ELF-1 (cell line): ENCODE measurements at regions not wholly inside any gene's neighbourhood (a gene's known extent, or its start where the extent isn't known, plus 50 kb on each side); places are given as distances from the start of the nearest gene placed in this dataset.
"Not testable (repeated sequence)": the region's sequence is repeated elsewhere in the genome, so short reads cannot be mapped to it uniquely, and the experiment has no call there.

Source experiments
- DNase-seq: peaks from one replicate; pipeline ENCODE4 v3.0.0-alpha.2; 2016; ENCODE audit warnings: low read depth, low spot score

DNA sequence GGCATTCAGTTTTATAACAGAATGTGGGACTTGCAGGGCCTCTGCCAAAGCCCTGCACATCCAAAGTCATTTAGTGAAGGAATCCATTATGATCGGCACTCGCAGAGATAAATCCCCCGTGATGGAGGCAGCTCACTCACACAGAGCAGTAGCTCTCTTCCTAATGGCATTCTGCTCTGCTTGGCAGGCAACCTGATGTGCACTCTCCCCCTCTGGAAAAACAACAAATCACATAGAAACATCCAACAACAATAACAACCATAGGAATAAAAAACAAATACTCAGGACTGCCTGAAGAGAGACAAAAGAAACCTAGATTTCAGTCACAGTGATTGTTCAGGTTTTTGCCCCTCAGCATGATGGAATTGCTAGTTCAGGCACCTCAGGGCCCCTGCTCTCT is 59.7 kb downstream of the NAA11 start:
- DNase-seq = no peak

DNA sequence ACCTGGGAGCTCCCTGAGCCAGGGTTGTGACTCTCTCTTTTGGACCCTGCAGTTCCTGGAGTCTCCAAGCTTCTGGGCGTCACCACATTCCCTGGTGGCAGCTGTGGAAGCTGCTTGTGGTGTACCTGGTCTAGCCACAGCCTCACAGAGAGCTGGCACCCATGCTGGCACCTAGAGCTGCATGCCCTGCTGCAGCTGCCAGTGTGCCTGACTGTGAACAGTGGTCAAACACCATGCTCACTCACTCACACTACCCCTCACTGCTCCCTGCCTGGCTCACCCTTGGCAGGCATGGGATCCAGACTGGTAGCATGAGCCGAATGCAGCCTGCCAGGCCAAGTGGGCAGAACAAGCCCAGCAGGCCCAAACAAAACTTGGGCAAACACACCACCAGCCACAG is 66.6 kb downstream of the NAA11 start:
- DNase-seq = no peak

DNA sequence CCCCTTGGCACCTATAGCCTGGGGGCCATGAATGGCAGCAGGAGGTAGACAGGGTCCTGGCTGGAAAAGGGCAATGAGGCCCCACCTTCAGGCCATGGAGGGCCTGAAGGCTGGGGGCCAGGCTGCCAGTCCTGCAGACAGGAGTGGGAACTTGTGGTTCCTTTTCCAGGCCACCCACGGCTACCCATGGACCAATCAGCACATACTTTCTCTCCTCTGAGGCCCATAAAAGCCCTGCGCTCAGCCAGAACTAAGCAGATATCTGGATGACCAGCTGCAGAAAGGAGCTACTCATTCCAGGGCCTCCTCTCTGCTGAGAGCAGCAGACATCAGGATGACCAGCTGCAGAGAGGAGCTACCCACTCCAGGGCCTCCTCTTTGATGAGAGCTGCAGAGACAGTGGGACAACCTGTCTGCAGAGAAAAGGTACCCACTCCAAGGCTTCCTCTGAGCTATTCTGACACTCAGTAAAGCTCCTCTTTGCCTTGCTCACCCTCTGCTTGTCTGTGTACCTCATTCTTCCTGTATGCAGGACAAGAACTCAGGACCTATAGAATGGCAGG is 67.2 kb downstream of the NAA11 start:
- no peak for DNase-seq

DNA sequence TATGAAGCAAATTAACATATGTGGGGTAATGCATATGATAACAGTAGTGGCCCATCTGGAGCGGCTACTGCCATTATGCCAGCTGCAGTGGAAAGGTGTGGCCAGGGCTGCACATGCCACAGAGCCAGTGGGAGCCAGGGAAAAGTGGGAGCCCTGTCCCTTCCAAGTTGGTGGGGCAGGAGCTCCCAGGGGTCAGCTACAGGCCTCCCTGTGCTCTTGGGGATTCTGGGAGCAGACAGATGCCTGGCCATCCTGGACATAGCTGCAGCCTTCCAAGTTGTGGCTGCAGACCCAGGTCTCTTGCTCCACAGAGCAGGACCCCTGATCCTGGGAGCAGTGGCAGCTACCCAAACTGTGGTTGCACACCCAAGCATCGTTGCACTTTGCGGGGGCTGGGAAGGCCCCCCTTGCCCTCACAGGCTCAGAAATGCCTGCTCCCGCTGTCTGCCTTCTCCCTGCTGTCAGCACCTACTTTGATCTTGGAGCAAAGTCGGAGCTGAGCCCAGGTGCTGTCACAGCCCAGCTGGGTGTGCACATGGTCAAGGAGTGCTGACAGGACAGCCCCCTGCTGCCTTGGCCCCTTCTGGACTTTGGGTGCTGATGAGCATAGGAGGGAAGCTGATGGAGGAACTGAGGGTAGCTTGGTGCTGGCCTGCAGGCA is 67.8 kb downstream of the NAA11 start:
- DNase-seq = no peak

DNA sequence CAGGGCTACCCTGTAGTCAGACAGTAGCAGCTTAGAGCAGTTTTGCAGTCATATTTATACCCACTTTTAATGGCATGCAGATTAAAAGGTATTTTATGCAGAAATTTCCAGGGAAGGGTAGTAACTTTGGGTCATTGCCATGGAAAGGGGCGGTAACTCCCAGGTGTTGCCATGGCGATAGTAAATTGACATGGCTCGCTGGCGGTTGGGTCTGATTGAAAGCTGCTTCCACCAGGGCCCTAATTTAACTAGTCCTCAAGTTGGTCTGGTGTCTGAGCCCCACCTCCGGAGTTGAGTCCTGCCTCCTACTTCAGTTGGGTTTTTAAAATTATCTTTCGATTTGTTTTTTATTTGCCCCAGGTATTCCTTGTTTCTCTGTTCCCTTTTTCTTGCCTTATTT is 70.1 kb downstream of the NAA11 start:
- peak; percentile 37 for DNase-seq

DNA sequence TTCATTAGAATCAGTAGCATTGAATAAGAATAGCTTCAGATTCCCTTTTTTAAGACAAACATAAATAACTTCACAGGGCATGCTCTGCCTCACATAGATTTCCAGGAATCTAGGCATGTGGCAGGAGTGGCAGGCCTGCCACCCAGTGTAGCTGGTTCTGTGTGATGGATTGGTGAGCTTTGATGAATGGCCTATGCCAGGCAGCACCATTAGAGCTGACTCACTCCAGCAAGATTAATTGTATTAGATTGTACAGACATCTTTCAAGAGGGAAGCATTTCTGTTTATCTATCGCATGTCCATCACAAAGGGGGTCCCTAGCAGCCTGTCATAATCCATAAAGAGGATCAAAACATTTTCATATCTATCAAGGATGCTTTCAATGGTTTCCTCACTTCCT is 71.9 kb downstream of the NAA11 start:
- DNase-seq = no peak

DNA sequence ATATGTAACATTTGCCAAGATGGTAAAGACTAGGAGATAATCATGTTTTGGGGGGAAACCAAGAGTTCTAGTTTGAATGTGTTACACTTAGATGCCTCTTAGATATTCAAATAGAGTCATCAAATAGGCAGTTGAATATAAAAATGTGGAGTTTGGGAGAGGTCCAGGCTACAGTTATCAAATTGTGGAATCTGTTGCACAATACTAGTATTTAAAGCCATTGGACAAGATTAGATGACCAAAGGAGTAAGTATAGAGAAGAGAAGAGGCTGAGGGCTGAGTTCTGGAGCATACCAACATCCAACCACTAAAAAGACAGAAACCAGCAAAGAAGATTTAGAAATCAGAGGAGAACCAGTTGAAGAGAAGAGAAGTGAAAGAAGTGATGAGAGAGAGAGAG is 72.7 kb downstream of the NAA11 start:
- no peak for DNase-seq

DNA sequence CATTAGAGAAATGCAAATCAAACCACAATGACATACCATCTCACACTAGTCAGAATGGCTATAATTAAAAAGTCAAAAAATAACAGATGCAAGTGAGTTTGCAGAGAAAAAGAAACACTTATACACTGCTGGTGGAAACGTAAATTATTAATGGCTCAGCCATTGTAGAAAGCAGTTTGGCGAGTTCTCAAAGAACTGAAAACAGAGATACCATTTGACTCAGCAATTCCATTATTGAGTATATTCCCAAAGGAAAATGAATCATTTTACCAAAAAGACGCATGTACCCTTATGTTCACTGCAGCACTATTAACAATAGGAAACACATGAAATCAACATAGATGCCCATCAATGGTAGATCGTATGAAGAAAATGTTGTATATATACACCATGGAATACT is 75.0 kb downstream of the NAA11 start:
- no peak for DNase-seq

DNA sequence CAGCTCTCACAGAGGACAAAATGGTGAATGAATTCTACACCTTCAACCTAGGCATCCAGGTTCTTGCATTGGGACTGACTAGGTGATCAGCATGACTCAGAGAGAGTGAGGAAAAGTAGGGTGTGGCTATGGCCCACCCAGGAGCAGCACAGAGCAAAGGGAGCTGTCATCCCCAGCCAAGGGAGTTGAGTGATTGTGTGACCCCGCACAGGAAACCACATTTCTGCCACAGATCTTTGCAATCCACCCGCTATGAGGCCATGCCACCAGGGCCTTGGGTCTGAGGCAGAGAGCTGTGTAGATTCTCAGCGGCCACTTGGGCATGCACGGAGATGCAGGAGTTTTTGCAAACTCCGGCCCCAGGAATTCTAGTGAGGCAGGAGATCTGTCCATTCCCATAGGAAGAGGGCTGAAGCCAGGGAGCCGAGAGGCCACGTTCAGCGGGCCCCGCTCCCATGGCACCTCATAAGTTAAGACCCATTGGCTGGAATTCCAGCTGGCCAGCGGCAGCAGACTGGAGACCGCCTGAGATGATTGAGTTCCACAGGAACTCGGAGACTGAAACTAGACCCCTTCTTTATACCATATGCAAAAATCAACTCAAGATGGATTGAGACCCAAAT is 75.9 kb downstream of the NAA11 start:
- no peak for DNase-seq

DNA sequence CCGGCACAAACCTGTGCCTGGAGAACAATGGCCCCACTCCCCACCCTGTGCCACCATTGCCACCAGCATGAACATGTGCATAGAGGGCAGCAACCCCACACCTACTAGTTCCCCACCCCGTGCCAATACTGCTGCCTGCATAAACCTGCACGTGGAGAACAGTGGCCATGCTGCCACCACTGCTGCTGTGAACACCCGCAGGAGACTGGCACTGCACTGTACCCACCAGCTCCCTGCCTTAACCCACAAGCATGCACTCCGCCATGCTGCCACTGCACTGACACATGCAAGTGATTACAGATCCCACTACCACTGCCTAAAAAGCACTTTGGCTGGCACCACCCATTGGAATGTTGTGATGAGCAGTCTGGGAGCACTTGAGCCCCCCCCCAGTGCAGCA is 77.3 kb downstream of the NAA11 start:
- DNase-seq = no peak

DNA sequence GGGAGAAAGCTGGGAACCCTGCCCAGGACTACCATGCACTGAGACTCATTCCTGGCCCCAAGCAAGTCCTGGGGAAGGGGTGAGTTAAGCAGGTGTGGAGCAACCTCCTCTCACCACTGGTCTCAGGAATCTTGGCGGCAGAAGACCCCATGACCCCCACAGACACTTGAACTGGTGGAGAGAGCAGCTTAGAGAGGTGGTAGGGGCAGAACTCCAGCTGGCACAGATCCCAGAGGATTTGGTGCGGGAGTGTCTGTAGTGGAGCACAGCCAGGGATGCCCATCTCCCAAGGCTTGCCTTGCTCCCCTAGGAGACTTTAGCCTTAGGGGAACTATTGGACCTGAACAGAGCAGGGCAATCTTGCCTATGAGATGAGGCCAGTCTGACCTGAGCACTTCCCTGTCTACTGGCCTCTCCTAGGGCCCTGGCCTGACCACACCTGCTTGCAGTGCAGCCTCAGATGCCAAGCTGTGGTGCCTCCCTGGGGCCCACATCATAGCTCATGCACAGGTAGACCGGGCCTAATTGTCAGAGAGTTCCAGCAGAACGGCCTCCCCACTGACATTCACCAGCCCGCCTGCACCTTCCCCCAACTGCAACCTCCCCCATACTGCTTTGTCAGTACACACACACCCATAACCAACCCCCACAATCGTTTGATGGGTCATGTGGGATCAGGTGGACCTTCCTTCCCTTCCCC is 78.0 kb downstream of the NAA11 start:
- DNase-seq = no peak

DNA sequence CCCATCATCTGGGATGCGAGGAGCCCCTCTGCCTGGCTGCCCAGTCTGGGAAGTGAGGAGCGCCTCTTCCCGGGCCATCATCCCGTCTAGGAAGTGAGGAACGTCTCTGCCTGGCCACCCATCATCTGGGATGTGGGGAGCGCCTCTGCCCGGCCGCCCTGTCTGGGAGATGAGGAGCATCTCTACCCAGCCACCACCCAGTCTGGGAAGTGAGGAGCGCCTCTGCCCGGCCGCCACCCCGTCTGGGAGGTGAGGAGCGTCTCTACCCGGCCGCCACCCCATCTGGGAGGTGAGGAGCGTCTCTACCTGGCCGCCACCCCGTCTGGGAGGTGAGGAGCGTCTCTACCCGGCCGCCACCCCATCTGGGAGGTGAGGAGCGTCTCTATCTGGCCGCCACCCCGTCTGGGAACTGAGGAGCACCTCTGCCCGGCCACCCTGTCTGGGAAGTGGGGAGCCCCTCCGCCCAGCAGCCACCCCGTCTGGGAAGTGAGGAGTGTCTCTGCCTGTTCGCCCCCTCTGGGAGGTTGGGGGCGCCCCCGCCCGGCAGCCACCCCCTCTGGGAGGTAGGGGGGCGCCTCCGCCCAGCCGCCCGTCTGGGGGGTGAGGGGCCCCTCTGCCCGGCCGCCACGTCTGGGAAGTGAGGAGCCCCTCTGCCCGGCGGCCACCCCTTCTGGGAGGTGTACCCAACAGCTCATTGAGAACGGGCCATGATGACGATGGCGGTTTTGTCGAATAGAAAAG is 80.5 kb downstream of the NAA11 start:
- not testable (repeated sequence) for DNase-seq

DNA sequence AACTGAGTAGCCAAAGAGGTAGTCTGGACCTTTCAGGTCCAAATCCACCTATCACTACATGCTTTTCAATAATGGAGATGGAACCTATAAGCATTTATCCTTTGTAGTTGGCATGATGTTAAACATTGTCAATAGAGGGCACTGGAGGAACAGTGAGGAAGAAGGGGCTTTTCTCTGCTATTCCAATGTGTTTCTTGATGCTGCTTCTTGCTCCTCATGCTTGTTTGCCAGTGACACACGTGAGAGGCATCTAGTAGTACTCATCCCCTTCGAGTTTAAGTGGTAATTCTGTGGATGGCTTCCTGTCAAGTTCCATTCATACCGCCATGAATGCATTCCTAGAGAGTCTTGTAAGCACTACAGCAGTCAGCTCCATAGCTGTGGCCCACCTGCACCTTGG is 84.0 kb downstream of the NAA11 start:
- DNase-seq = peak; percentile 27

DNA sequence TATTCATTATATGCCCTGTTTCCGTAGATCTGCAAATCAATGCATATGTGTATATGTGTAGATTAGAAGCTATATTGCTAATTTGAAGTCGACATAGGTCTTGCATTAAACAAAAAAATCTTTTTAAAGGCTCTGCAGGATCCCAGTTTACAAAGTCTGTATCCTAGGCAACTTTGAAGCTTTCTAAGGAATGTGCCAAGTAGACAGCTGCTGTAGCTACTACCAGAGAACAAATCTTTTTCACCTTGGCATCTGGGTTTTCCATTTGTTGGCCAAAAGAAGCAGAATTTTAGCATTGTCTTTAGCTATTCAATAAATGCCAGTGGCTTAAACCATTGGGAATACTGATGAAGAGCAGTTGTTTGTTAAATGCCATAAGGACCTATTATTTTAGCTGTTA is 88.0 kb downstream of the NAA11 start:
- no peak for DNase-seq

DNA sequence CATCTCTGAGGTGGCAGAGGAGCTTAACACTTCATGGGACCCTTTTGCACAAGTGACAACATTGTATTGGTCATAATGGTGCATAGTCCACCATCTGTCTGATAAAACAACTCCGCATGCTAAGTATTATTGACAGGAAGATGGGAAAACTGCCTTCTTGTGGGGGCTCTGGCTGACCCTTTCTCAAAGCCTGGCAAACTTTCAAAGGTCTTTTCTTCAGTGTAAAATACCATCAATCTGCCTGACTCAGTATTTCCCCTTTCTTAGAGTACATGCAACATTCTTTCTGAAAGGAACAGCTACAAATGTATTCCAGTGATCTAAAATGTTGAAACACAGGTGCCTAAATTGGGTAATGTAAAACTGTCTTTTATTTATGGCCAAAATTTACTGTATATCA is 89.1 kb downstream of the NAA11 start:
- DNase-seq = no peak

DNA sequence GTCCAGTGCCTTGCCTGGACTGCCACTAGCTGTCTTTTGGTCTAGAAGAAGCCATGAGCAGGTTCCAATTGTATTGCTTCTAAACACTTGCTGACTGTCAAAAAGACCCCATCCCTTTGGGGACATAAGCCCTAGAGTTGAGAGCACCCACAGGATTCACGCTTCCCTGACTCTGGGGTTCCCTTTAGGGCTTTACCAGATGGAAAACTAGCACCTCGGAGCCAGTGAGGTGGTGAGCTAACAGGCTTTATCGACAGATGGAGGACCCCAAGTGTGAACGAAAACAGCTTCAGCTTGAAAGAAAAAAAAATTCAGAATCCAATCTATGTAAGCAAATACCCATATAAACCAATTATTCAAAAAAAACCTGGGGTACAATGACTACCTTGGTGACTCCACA is 90.8 kb downstream of the NAA11 start:
- no peak for DNase-seq

DNA sequence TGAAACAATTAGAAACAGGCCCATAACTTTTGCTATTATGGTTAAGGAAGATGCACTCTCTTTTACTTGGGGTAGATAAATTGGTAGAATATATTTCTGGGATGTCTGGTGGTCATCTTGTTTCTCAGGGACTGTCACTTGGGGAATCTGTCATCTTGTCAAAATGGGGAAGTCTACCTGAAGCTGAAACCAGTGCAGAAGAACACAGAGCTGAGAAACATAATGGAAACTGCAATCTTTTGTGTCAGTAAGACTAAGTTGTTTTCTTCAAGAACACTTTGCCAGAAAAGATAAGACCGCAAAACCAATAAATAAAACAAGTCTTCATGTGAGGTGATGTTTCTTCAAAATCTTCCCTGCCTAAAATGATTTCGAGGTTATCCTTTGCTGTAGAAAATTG is 92.0 kb downstream of the NAA11 start:
- DNase-seq = no peak

DNA sequence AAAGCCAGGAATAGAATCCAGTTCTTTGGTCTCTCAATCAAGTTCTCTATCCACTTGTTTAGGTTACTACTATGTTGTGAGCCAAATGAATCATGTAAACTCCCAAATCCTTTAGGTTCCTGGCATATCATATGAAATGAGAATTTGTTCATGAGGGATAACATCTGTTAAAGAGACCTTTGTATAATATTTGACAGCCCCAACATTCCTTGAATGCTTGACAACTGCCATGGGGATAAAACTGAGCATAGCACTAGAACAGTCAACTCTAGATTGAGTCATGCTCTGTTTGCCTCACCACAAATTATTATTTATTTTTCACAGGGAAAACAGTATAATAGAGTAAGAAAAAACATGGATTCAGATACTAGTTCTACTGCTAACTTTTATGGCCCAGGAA is 93.3 kb downstream of the NAA11 start:
- no peak for DNase-seq

DNA sequence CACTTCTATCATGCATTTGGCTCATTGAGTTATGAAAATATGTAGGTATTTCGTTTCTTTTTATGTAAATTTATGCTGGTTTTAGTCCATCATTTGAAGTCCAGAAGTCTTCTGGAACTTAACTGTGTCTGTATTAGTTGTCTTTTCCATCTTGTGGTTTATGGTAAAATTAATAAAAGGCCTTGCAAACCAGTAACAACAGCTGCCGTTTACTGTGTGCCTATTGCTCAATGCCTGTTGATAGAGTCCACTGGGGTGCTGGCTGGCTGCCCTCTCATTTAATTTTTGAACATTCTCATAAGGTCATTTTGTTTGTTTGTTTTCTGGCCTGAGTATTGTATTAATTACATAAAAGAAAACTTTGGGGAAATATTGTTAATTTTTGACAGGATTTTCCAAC is 98.0 kb downstream of the NAA11 start:
- DNase-seq = no peak

DNA sequence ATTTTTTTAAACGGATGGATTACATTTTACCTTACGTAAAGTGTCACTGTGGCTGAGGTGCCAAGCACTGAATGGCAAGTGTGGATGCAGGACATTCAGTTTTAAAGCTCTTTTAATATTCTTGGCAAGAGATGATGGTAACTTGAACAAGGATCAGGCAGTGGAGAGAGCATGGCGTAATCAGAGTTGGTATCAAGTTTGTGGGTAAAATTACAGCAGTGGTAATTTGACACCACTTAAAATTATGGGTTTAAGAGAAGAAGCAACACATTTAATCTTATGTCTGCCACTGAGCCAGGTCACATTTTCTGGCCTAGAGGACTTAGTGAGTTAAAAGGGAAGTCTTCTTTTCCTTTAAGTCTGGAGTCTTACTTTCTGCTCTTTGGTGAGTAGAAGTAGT is 100.5 kb downstream of the NAA11 start:
- no peak for DNase-seq

DNA sequence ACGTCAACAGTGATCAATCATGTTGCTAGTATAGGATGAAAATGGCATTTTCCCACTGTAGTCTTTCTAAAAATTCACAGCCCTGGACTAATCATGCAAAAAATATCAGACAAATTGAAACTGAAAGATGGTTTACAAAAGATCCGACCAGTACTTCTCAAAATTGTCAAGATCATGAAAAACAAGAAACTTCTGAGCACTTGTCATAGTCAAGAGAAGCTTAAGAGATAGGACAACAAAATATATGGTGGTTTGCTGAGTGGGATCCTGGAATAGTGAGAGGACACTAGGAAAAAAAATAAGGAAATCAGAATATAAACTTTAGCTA is 101.1 kb downstream of the NAA11 start:
- no peak for DNase-seq

DNA sequence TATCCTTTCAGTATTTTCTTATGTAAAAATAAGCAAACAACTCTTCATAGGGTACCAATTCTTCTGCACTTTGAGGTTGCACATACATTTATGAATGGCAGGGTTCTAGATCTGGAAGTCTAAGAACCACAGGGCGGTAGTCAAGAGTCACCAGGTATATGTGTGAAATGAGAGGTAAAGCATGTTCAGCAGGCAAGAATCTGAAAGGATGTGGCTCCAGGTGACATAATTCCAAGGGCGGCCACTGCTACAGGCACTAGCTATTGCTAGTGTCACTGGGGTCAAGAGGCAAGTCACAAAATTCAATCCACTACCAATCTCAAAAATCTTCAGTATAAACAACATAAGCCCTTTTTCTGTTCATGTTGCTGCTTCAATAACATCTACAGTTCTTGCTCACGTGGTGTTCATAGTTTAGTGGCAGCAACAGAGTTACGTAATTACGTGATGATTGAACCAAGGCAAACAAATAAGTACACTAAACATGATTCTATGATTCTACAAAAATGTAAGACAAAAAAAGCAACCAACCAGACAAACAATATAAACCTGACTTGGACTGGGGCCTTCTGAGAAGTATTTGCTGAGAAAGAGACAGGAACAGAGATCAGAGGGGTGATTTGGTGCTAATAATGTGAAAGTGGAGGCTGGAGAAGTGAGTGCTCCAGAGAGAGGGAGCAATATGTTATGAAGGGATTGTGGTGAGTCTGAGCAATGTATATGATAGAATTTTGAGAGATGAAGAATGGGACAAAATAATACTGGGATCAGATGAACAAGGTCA is 101.7 kb downstream of the NAA11 start:
- DNase-seq = no peak
